GM18502 (cell line): ENCODE measurements at regions not wholly inside any gene's neighbourhood (a gene's known extent, or its start where the extent isn't known, plus 50 kb on each side); places are given as distances from the start of the nearest gene placed in this dataset.

ENCODE experiments used
- ATAC-seq: cut with Tn5 transposase; IDR thresholded peaks from one replicate; pipeline ENCODE4 v1.9.1; 2021; ENCODE audit warnings: mild to moderate bottlenecking; ENCODE audit not compliant: unreplicated experiment, poor library complexity

DNA sequence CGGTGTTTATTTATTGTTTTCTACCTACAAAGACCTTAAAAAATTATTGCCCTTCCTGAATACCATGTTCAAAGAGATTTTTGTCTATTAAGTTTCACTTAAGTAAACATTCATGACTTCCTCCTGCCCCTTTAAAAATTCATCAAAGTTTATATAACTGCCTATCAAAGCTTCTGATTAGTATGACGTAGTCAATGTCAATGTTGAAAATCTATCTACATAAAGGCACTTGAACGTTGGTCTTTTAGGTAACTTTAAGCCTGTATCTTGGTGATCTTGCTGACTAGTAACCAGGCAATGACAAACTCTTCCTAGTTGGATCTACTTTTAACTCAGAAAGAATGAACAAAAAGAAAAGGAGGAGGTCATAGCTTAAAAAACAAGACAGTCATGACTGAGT is 97.2 kb downstream of the MAIP1 start:
- no peak for ATAC-seq

DNA sequence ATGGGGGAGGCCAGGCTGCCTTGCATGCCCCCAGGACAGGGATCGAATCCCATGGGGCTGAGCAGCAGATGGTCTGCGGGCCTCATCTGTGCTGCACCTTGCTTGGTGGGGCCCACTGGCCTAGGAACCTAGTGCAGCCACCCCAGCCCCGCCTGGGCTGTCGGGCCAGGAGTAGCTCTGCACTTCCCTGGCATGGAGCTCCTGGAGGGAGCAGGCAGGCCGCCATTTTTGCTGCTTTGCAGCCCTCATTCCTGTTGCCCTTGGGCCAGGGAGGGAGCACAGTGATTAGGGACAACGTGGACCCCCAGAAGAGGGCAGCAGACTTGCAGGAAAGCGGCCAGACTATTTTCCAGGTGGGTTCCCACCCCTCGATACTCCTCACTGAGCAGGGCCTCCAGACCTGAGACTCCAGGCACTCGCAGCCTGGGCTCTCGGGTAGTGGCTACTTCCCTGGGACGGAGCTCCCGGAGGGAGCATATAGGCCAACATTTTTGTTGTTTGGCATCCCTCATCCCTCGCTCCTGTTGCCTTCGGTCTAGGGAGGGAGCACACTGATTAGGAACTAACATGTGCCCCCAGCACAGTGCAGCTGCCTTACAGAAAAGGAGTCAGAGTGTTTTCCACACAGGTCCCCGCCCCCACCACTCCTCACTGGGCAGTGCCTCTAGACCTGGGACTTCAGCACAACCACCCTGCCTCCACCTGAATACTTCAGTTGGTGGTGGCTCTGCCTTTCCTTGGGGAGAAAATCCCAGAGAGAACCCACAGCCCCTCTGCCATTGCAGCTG is 99.5 kb downstream of the MAIP1 start:
- ATAC-seq, result no peak

DNA sequence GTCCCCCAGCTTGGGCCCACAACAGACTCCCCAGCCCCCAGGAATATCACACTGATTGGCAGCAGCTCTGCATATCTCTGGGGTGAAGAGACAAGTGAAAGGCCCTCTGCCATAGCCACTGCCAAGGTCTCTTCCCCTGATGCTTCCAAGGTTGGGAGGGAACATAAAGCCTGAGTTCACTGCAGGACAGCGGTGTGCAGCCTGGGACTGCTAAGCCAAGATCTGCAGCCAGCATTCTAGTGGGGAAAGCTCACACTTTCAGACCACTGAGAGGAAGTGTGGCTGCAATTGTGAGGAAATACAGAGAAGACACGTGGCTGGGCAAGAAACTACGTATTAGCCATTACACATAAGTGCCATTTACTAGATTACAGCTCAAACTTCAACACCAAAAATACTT is 100.7 kb downstream of the MAIP1 start:
- no peak for ATAC-seq

DNA sequence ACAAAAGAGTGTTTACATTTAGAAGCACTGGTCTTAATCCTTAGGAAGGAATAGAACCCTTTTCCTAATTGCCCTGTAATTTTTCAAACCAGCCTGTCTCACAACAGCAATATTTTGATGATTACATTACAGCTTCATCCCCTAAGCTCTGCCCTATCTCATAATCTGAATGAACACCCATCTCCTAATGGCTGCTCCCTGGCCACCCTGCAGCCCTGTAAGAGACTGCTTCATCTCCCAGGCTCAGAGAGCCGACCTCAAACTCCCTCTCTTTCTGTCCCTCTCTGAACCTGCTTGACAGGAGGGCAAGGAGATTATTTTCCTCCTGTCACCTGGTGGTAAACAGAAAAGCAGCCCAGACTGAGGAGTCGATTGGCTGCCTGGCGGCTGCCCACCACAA is 107.8 kb downstream of the MAIP1 start:
- ATAC-seq, result no peak

DNA sequence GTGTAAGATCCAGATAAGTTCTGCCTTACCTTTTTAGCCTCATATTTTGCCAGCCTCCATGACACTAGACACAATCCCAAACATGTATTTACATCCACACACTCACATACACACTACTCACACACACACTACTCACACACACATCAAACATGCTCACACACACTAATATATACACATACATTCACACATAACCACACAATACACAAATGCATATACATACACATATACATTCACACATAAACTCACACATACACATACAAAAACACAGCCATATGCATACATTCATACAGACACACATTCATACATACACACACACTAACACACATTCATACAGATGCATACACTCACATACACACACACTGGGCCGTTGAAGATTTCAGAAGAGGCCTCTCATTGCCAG is 109.5 kb downstream of the MAIP1 start:
- no peak for ATAC-seq

DNA sequence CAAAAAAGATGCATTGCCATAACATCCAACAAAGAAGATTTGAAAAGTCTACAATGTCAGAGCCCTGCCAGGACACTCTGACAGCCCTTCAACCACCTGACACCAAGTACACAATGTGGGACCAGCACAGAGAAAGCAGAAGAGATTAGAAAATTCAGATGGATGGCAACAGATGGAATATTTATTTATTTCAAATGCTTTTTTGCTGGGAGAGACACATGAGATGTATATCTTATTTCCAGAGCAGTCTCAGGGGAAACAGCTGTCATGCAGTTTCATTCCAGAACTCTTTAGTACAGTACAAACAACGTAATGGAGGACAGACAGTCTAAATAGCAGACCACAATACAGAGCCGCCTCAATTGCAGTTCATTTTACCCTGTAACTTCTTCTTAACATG is 110.1 kb downstream of the MAIP1 start:
- ATAC-seq, result no peak

DNA sequence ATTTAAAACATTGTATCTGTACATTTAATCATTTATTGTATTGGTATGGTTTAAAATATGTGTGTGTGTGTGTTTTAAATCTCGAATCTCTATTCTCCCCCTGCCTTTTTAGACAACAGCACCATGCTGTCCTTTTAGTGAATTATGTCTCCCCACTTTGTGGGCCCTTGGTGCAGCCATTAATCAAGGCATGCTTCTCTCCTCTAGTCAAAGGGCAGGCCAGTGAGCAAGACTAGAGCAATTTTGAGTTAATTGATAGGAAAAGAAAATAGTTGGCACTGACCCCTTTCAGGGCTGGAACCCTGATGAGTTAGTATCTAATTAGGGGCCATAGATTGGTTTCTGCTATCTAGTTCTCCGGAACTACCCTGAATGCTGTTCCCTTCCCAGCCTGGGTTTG is 111.0 kb downstream of the MAIP1 start:
- no peak for ATAC-seq

DNA sequence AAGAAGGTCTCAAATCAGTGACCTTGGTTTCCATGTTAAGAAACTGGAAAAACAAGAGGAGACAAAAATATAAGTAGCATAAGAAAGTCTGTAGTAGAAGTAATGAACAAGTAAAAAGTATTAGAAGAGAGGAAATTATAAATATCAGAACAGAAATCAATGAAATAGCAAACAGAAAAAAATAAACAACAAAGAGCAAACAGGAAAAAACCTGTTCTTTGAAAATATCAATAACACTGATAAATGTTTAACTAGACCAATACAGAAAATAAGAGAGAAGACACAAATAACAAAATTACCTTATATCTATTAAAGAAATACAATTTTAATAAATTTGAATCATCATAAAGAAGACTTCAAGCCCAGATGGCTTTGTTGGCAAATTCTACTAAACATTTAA is 113.3 kb downstream of the MAIP1 start:
- ATAC-seq, result no peak

DNA sequence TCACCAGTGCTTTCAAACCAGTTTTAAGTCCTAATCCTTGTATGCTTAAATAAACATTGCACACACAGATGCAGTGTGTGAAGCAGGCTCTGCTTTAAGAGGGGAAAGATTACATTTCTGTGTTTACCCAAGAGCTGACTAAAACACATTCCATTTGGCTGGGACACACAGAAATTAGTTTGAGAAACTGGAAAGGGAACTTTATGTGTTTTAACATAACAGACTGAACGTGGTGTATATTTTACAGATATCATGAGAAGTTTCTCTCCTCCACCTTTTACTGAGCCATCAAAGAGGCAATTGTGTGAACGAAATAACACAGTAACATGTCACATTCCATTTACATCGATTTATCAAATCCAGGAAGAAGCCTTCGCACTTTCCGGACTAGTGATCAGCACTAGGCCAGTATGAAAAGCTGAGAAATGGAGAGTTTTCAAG is 121.8 kb downstream of the MAIP1 start:
- ATAC-seq, result no peak

DNA sequence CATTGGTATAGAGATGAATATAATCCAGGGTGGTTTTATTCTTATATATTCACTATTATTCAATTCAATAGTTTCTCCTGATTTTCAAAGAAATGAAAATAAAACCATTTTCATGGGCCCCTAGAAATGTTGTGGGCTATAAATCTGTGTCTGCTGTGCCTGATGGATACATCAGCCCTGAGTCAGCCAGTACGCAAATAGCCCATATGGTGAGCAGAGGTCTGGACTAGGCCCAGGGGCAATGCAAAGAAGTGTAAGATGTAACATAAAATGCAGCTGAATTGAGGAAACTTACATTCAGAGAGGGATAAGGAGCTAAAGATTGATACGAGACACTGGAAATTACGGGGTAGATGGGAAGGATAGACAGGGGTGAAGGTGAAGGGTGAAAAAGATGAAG is 122.5 kb downstream of the MAIP1 start:
- no peak for ATAC-seq

DNA sequence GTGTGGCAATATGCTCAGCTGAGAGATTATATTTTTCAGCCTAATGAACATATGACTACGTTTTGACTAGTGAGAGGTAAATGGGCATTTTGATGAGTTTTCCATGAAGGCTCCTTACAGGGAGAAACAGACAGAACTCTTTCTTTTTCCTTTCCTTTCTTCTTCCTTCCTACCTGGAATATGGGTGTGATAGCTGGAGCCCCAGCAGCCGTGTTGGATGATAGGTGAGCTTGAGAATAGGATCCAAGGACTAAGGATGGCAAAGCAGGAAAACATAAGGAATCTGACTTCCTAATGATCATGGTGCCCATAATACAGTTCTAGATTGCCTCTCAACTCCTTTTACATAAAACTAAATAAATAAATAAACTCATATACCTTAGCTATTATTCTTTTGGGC is 124.0 kb downstream of the MAIP1 start:
- ATAC-seq, result no peak

DNA sequence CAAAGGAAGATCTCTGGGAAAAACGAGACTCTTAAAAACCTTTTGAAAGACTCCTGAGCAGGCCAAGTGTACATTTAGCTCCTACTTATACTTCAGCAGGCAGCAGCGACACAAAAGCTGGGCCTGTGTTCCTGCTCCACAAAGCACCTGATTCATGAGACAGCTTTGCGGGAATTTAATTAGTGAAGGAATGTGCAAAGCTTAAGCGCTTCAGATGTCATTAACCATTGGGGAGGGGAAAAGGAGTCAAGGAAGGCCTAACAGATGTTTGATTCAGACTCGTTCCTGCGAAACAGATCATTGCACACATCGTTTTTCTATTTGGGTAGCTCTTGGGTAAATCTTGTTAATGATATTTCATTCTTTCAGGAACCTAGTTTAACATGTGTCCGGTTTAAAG is 125.9 kb downstream of the MAIP1 start:
- ATAC-seq, result no peak

DNA sequence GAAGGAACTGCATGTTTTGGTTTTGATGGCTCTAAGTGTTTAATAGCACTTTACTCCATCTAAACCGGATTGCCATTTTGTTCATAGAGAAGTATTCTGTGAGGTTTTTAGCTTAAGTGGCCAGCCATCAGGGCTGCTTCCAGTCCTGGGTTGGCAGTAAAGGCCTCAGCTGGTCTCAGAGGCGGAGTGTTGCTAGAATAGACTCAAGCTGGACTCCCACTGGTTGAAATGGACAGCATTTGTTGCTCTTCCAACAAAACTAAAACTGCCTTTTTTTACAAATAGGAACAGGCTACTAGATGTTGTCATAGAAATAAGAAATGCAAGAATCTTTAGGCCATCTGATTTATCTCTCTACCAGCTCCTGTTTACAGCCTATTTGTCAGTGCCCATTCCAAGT is 126.4 kb downstream of the MAIP1 start:
- ATAC-seq, result no peak

DNA sequence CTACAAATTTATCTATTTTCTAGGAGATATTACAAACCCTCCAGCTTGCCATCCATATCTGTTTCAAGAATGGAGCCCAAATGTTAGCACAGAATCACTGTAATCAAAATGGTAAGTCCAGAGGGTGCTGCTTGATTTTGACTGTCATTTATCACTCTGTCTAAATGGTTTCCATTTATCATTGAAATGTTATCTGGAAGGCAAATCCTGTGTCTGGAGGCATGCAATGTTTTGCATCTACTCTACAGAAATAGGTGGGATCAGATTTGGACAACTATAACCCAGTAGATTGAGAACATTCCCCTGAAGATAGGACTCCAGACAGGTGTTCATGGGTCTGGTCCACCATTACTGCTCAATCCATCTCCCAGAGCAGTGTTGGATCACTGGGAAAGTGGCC is 128.7 kb downstream of the MAIP1 start:
- no peak for ATAC-seq

DNA sequence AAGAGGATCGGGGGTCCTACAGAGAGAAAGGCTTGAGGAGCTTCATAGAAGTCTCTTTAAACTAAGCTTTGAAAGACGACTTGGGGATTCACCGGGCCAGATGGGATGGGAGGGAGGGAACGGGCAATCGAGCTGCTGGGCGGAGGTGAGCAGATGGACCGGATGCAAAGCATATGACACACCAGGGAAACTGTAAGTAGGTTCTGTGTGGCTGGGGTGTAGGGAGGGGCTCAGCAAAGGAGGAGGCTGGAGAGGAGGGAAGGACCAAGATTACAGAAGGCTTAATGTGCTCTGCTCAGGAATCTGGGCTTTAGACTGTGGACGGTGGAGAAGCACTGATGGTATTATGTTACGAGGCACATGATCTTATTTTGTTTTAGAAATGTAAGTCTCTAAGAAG is 131.5 kb downstream of the MAIP1 start:
- no peak for ATAC-seq

DNA sequence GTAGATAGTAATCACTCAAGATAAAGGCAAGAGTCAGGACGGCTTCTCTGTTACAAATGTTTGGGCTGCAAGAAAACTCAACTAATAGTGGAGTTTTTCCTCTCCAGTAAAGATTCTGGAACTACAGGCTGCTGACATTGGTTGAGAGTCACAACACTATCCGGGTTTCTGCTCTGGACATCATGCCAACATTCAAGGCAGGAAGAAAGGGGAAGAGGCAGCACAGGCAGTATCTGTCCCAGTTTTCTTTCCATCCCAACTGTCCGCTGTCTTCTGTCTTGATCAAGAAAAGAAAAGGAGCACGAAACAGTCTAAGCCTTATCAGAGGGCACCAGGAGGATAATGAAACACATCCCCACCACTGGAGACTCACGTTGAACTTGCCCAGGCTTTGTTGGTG is 132.1 kb downstream of the MAIP1 start:
- ATAC-seq, result no peak

DNA sequence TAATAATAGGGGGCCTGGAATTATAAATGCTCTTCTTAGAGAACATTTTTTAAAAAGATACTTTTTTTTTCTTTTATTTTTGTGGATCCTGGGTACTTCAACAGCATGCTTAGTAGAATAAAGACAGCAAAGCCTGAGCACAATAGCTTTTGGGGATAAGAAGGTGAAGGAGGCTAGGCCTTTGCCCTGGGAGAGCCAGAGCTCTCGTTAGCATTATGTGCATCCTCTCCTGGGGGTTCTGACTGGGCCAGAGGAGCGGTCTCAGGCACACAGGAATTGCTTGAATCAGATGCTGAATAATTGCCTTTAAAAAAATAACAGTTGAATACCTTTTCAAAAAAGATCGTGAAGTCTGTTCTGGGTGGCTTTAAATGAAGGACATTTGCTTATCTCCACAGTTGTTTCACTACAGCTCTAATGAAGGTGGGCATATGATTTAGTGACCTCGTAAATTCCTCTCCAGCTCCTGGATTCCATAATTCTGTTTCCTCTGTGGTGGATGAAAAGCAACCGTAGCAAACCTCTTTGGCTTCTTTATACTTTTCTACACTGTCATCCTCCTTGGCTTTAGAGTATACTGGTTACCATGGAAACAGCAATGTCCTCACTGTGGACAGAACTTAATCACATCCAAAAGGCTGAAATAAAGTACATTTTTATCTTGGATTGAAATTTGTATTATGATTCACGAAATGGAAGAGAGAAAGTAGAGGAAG is 133.8 kb downstream of the MAIP1 start:
- ATAC-seq, result no peak

DNA sequence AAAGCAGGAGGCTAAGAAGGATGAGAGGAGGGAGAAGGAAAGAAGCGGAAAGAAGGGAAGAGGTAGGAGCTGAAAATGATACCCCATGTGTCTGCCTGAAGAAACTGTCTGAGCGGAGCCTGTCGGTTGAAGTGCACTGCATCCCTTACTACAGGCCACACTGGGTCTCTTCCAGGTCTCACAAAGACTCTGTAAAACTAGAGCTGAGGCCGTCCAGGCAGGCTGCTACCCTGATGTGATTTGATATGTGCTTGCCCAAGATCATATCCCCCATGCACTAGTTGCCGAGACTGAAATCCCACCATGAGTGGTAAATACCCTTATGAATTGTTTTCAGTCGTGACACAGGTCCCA is 134.4 kb downstream of the MAIP1 start:
- no peak for ATAC-seq

DNA sequence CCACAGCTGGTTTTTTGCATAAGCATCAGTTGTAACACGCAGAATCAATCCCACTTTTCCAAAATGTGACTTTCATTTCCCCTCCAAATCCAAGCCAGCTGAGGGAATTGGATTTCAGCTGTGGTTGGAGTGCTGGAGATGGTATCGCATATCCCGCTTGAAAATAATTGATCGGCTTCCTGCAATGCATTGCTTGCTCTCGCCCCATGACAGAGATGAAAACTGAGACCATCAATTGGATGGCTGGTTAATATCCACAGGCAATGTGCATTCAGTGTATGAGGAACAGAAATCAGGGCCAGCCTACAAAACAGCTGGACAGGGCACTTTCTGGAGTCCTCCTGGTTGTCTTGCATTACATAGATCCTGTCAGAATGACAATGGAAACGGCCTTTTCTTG is 135.3 kb downstream of the MAIP1 start:
- no peak for ATAC-seq

DNA sequence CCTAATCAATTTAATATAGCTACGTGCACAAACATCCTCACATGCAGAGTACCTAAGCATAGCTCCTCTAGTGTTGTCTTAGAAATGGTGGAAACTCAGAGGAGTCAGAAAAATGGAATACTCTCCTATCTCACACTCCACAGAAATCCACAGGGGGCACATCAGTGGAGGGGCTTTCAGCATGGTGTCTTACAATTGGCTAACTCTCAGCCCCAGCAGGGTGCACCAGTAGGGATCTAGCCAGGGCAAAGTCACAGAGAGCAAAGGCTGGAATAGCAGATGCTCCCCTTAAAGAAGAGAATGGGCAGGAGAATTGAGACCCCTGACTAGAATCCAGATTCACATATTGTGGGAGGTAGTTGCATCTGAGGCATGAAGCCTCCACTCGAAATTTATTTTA is 135.7 kb downstream of the MAIP1 start:
- no peak for ATAC-seq

DNA sequence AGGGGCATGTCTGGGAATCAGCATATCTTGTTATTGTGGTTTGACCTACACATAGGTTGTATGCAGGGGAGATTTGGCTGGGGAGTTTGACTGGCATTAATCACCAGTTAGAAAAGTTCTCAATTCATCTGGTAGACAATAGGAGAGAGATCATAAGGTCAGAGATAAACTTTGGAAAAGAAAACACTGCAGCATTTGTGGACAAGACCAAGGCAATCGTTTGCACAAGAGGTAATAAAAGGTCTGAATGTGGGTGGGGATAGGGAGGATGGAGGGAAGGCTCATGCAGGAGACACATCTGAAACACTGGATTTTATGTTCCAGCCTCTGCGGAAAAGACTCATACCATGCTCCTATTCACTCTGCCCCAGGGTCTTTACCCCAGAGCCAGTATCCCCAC is 136.9 kb downstream of the MAIP1 start:
- ATAC-seq, result no peak

DNA sequence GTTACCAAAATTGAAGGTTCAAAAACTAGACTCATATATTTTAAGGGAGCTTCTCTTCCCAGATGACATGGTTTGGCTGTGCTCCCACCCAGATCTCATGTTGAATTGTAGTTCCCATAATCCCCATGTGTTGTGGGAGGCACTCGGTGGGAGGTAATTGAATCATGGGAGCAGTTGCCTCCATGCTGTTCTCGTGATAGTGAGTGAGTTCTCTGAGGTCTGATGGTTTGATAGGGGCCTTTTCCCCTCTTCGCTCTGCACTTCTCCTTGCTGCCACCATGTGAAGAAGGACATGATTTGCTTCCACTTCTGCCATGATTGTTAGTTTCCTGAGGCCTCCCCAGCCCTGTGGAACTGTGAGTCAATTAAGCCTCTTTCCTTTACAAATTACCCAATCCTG is 140.1 kb downstream of the MAIP1 start:
- no peak for ATAC-seq
